Esophagus muscularis mucosa (tissue), 3 donors: ENCODE measurements at regions not wholly inside any gene's neighbourhood (a gene's known extent, or its start where the extent isn't known, plus 50 kb on each side); places are given as distances from the start of the nearest gene placed in this dataset.

Experiments used
- CTCF ChIP-seq, 3 experiments: fragments of 200-600 bp in 2 of 3; fragments of 450-650 bp in 1 of 3; sonication (generic) in 2 of 3; IDR thresholded peaks; one replicate each; pipeline ENCODE4 v1.5.1; 2017 to 2019; ENCODE audit warnings: antibody characterized with exemption in 3 of 3, mild to moderate bottlenecking in 2 of 3, moderate library complexity in 1 of 3
- POLR2AphosphoS5 ChIP-seq, 2 donors: sonication (generic); formaldehyde crosslinking; IDR thresholded peaks; one replicate each; pipeline ENCODE4 v1.6.1; 2017; ENCODE audit warnings: antibody characterized with exemption in 2 of 2

- no peak for TF ChIP-seq CTCF (IDR thresholded peaks at IDR 0.05)
- TF ChIP-seq POLR2AphosphoS5 (IDR thresholded peaks at IDR 0.05), result no peak
Observed at GRCh38 chr2:16323551-16324543, 341.8 kb downstream of the CYRIA start.
